Activated naive CD4-positive, alpha-beta T cell treated with anti-CD3 and anti-CD28 coated beads for 36 hours (primary cell): ENCODE measurements at regions not wholly inside any gene's neighbourhood (a gene's known extent, or its start where the extent isn't known, plus 50 kb on each side); places are given as distances from the start of the nearest gene placed in this dataset.

Experiments
- CTCF ChIA-PET: fragments of 350-600 bp; sonication (Branson Sonifier 250); formaldehyde crosslinking; loops from one replicate; lab custom pipeline; 2021; ENCODE audit warnings: antibody characterized with exemption; lab: Charles Lee
- DNase-seq: peaks from one replicate; pipeline ENCODE4 v3.0.0-alpha.2; 2020
- H3K27ac Mint-ChIP-seq: one replicate; pipeline ENCODE4 v1.8.0; 2021; ENCODE audit warnings: mild to moderate bottlenecking, mixed read lengths
- H3K27me3 Mint-ChIP-seq: one replicate; pipeline ENCODE4 v1.8.0; 2021; ENCODE audit warnings: low read depth, mixed read lengths
- H3K36me3 Mint-ChIP-seq: one replicate; pipeline ENCODE4 v1.8.0; 2021; ENCODE audit warnings: low read depth, mixed read lengths
- H3K4me1 Mint-ChIP-seq: one replicate; pipeline ENCODE4 v1.8.0; 2021; ENCODE audit warnings: low read depth, mixed read lengths
- H3K4me3 Mint-ChIP-seq: one replicate; pipeline ENCODE4 v1.8.0; 2021; ENCODE audit warnings: mild to moderate bottlenecking, moderate library complexity, mixed read lengths
- H3K9me3 Mint-ChIP-seq: one replicate; pipeline ENCODE4 v1.8.0; 2021; ENCODE audit warnings: mixed read lengths
- intact Hi-C: fragments of 100-400 bp; cut with micrococcal nuclease; formaldehyde crosslinking; loops from one replicate; pipeline ENCODE4 v1.15.1; 2023

- intact Hi-C loops, result no loop called here
- Mint-ChIP-seq H3K27ac (no peak overlapping the region), H3K9me3 (no peaks in the 10 kb centered on the region), H3K4me3 (no peak overlapping the region), H3K36me3 (no peaks in the 10 kb centered on the region), H3K27me3 (no peaks in the 10 kb centered on the region), H3K4me1 (no peaks in the 10 kb centered on the region)
- CTCF ChIA-PET, result no interaction called here
- DNase-seq, result no peak
Measured at GRCh38 chr14:101030586-101030985, 127.1 kb upstream of the RTL1 start.

- Mint-ChIP-seq H3K27ac (no peak overlapping the region), H3K9me3 (no peaks in the 10 kb centered on the region), H3K4me1 (no peaks in the 10 kb centered on the region), H3K27me3 (no peaks in the 10 kb centered on the region), H3K36me3 (no peaks in the 10 kb centered on the region), H3K4me3 (no peak overlapping the region)
- CTCF ChIA-PET, result no interaction called here
- intact Hi-C loops, result no loop called here
- DNase-seq, result no peak
Measured at GRCh38 chr14:101031186-101031585, 127.7 kb upstream of the RTL1 start.

DNA sequence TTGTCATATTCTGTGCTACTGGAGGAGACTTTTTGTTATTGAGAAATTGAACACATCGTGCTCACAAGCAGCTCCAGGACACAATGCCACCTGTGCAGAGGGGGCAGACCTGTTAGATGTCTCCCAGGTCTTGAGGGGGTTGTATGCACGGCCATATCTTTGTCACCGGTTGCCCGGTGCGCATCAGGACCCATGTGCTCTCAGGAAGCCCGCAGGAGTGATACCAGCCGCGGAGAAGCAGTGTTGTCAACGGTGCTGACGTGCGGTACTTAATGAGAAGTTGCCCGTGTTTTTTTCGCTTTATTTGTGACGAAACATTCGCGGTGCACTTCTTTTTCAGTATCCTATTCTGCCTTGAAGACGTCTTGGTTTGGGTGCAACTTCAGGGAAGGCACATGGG lies 128.2 kb upstream of the RTL1 start:
- no peaks in the 10 kb centered on the region for H3K36me3 Mint-ChIP-seq
- CTCF ChIA-PET, result no interaction called here
- no peaks in the 10 kb centered on the region for H3K4me1 Mint-ChIP-seq
- H3K9me3 Mint-ChIP-seq, result no peaks in the 10 kb centered on the region
- H3K4me3 Mint-ChIP-seq, result no peak overlapping the region
- DNase-seq, result no peak
- intact Hi-C loops, result no loop called here
- H3K27ac Mint-ChIP-seq, result no peak overlapping the region
- H3K27me3 Mint-ChIP-seq, result no peaks in the 10 kb centered on the region

- intact Hi-C loops, result no loop called here
- Mint-ChIP-seq H3K9me3 (no peaks in the 10 kb centered on the region), H3K4me3 (no peak overlapping the region), H3K4me1 (no peaks in the 10 kb centered on the region), H3K36me3 (no peaks in the 10 kb centered on the region), H3K27me3 (no peaks in the 10 kb centered on the region), H3K27ac (no peak overlapping the region)
- no peak for DNase-seq
- CTCF ChIA-PET, result no interaction called here
Measured at GRCh38 chr14:101032433-101032832, 128.9 kb upstream of the RTL1 start.

- H3K4me1 Mint-ChIP-seq, result no peaks in the 10 kb centered on the region
- H3K27me3 Mint-ChIP-seq, result no peaks in the 10 kb centered on the region
- CTCF ChIA-PET, result no interaction called here
- no peak overlapping the region for H3K27ac Mint-ChIP-seq
- no peaks in the 10 kb centered on the region for H3K36me3 Mint-ChIP-seq
- no peak overlapping the region for H3K4me3 Mint-ChIP-seq
- intact Hi-C loops, result no loop called here
- no peaks in the 10 kb centered on the region for H3K9me3 Mint-ChIP-seq
- no peak for DNase-seq
Measured at GRCh38 chr14:101033006-101033405, 129.5 kb upstream of the RTL1 start.

DNA sequence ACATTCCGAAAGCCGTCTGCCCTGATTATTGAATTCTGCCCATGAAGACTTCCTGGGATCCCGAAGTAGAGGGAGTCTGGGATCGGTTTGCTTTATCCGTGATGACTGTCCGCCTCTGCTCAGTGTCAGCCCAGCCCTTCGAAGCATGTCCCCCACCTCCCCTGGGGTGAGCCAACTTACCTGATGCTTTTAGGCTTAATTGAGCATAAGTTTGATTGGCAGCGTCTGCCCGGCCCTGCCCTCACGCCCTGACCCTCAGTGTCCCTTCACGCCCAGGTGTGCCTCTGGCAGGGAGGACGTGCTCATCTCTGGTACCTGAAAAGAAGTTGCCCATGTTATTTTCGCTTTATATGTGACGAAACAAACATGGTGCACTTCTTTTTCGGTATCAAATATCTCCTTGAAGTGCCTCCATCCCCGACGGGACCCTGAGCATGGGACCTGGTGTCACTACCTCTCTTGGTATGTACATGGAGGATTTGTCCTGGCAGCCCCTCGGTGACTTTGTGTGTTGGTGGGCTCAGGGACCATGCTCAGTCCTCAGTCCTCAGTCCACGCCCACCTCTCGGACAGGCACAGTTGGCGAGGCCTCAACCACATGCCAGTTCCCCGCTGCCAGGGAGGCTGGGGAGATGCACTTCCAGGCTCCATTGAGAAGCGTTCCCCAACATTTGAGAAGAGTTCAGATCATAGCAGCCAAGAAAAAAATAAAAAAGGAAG lies 130.1 kb upstream of the RTL1 start:
- no peaks in the 10 kb centered on the region for H3K9me3 Mint-ChIP-seq
- no peak overlapping the region for H3K4me3 Mint-ChIP-seq
- CTCF ChIA-PET, result no interaction called here
- H3K36me3 Mint-ChIP-seq, result no peaks in the 10 kb centered on the region
- no peak for DNase-seq
- intact Hi-C loops, result no loop called here
- H3K4me1 Mint-ChIP-seq, result no peaks in the 10 kb centered on the region
- no peak overlapping the region for H3K27ac Mint-ChIP-seq
- no peaks in the 10 kb centered on the region for H3K27me3 Mint-ChIP-seq

GRCh38 chr14:101034986-101035385 lies 131.5 kb upstream of the RTL1 start:
- H3K36me3 Mint-ChIP-seq, result no peaks in the 10 kb centered on the region
- CTCF ChIA-PET, result no interaction called here
- H3K27me3 Mint-ChIP-seq, result no peaks in the 10 kb centered on the region
- no peaks in the 10 kb centered on the region for H3K9me3 Mint-ChIP-seq
- no peaks in the 10 kb centered on the region for H3K4me1 Mint-ChIP-seq
- no peak for DNase-seq
- no peak overlapping the region for H3K4me3 Mint-ChIP-seq
- no peak overlapping the region for H3K27ac Mint-ChIP-seq
- intact Hi-C loops, result no loop called here

DNA sequence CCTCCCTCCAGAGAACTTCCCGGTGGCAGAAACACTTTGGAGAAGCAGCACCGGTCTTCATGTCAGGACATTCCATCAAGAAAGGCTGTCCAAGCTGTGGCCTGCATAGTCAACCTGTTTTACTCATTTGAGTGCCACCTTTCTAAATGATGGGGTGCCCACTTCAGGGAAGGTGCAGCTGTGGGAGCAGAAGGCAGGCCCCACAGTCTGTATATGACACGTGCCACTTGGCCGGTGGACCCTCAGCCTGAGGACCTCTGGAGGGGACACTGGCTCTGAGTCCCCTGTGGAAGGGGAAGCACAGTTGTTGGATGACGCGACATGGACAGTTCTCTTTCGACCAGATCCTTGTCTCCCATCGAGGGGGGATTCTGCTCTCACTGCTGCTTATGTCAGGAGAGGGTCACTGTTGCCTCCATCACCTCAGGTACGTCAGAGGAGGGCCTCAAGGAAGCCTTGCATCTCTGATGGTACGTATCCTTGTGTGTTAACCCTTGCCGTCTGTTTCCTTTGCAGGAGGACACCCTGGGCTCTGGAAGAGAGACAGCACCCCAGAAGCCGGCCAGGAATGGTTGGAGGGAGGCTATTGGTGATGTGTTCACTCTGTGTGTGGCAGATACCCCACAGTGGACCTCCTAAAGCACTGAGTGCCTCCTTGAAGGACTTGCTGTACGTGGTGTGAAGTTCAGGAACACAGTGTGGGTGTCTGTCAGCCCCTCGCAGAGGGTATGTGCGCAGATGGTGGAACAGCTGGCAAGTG lies 132.1 kb upstream of the RTL1 start:
- no peaks in the 10 kb centered on the region for H3K36me3 Mint-ChIP-seq
- no peak overlapping the region for H3K4me3 Mint-ChIP-seq
- intact Hi-C loops, result no loop called here
- no peaks in the 10 kb centered on the region for H3K27me3 Mint-ChIP-seq
- CTCF ChIA-PET, result no interaction called here
- no peaks in the 10 kb centered on the region for H3K9me3 Mint-ChIP-seq
- no peaks in the 10 kb centered on the region for H3K4me1 Mint-ChIP-seq
- H3K27ac Mint-ChIP-seq, result no peak overlapping the region
- no peak for DNase-seq

DNA sequence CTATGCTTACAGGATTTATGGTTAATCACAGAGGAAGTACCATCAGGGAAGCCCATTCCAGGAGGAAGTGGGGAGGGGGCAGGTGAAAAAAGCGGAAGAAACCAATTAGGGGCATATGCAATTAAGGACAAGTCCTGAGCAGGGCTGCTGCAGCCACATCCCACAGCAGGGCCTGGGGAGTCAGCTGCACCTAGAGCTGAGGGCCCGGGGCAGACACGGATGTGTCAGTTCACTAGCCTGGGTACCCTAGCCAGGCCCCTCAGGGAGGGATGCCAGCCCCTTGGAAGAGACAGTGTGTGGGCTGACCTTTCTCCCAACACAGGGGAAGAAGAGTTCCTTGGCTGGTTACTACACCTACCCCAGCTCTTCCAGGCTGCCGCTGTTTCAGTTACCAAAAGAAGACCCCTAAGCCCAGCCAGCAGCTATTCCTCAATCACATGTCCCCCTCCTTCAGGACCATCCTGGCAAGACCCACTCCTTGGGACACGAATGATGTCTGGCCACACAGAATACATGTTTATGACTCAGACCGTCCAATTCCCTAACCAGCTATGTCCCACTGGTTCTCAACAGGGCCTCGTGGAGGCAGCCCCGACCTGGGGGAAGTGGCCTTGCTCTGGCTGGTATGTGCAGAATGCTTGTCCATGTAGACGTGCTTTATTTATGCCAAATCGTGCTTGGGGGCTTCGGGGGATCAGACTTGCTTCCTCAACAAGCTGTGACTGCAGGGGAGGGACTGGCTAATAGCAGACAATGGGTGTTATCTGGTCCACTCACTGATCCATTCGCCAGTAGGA lies 133.7 kb upstream of the RTL1 start:
- Mint-ChIP-seq H3K27ac (peak overlapping the region; percentile 51), H3K27me3 (no peaks in the 10 kb centered on the region), H3K36me3 (no peaks in the 10 kb centered on the region), H3K9me3 (no peaks in the 10 kb centered on the region), H3K4me3 (no peak overlapping the region), H3K4me1 (no peaks in the 10 kb centered on the region)
- CTCF ChIA-PET, result no interaction called here
- no peak for DNase-seq
- intact Hi-C loops, result no loop called here

DNA sequence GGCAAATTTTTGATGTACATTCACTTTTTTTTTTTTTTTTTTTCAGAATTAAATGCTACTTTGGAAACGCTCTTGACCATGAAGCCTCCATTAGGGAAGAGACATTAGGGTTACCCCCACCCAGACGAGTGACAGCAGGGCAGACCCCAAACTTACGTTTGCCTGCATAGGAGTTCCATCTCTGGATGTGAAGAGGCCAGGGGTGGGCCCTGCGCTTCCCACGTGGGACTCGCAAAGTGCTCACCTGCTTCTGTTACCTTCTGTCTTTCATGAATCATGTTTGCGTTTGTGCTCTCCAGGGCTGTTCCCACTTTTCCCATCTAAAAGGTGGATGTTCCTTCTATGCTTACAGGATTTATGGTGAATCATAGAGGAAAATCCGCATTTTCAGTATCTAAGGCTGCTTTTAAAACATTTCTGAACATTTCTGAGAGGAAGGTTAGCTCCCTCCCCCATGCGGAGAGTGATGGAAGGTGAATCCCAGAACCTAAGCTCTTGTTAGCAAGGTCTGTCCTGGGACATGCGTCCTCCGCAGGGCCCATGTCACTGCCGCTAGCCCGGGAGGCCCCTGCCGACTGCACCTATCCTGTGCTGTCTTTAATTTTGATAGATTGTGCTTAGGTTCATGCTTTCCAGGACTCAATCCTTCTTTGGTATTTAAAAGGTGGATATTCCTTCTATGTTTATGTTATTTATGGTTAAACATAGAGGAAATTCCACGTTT lies 135.7 kb upstream of the RTL1 start:
- no peak for DNase-seq
- H3K27ac Mint-ChIP-seq, result no peak overlapping the region
- no peaks in the 10 kb centered on the region for H3K36me3 Mint-ChIP-seq
- H3K4me1 Mint-ChIP-seq, result no peaks in the 10 kb centered on the region
- no peaks in the 10 kb centered on the region for H3K27me3 Mint-ChIP-seq
- CTCF ChIA-PET, result no interaction called here
- H3K9me3 Mint-ChIP-seq, result no peaks in the 10 kb centered on the region
- intact Hi-C loops, result no loop called here
- H3K4me3 Mint-ChIP-seq, result no peak overlapping the region

- CTCF ChIA-PET, result no interaction called here
- intact Hi-C loops, result no loop called here
- Mint-ChIP-seq H3K36me3 (no peaks in the 10 kb centered on the region), H3K4me3 (no peak overlapping the region), H3K4me1 (no peaks in the 10 kb centered on the region), H3K27ac (no peak overlapping the region), H3K27me3 (no peaks in the 10 kb centered on the region), H3K9me3 (no peaks in the 10 kb centered on the region)
- DNase-seq, result no peak
Measured at GRCh38 chr14:101039755-101040138, 136.2 kb upstream of the RTL1 start.
